H1 (cell line): ENCODE measurements at regions not wholly inside any gene's neighbourhood (a gene's known extent, or its start where the extent isn't known, plus 50 kb on each side); places are given as distances from the start of the nearest gene placed in this dataset.

Experiments used
- CTCF ChIA-PET: fragments of 300-600 bp; sonication (Branson Sonifier 250); formaldehyde crosslinking; loops from one replicate; lab custom pipeline; 2021; ENCODE audit not compliant: partially characterized antibody; lab: Charles Lee
- POLR2A ChIA-PET: fragments of 300-600 bp; sonication (Branson Sonifier 250); formaldehyde crosslinking; loops from one replicate; lab custom pipeline; 2021; ENCODE audit warnings: inconsistent platforms; ENCODE audit not compliant: partially characterized antibody; lab: Charles Lee
- DNase-seq, 2 experiments: peaks; one replicate each; pipeline versions ENCODE4 v3.0.0 to v3.0.0-alpha.2; 2010 to 2022; ENCODE audit warnings: low spot score in 2 of 2, low read depth in 1 of 2, mixed read lengths in 1 of 2
- FAIRE-seq: peaks from 2 replicates; lab custom pipeline; 2011; peaks lifted over from hg19 to GRCh38; lab: Jason Lieb, UNC
- H2AFZ ChIP-seq: 2 replicates; pipeline ENCODE4 v1.8.1; 2012; ENCODE audit warnings: low read length, inconsistent platforms
- H2AK5ac ChIP-seq: 2 replicates; pipeline ENCODE4 v1.6.1; 2013; ENCODE audit warnings: low read depth, low read length
- H2BK120ac ChIP-seq: replicated peaks from 2 replicates; pipeline ENCODE3; 2013; ENCODE audit warnings: low read depth, low read length, inconsistent platforms
- H2BK12ac ChIP-seq: 2 replicates; pipeline ENCODE4 v1.6.1; 2013; ENCODE audit warnings: low read depth, low read length
- H2BK15ac ChIP-seq: 2 replicates; pipeline ENCODE4 v1.6.1; 2013; ENCODE audit warnings: low read length
- H2BK20ac ChIP-seq: 2 replicates; pipeline ENCODE4 v1.6.1; 2013; ENCODE audit warnings: low read length
- H2BK5ac ChIP-seq: 2 replicates; pipeline ENCODE4 v1.6.1; 2013; ENCODE audit warnings: low read depth, low read length
- H3K14ac ChIP-seq: 2 replicates; pipeline ENCODE4 v1.6.1; 2013; ENCODE audit warnings: inconsistent platforms; ENCODE audit not compliant: insufficient read length
- H3K18ac ChIP-seq: 2 replicates; pipeline ENCODE4 v1.6.1; 2013; ENCODE audit warnings: low read length; ENCODE audit errors: extremely low read depth
- H3K23ac ChIP-seq: 2 replicates; pipeline ENCODE4 v1.6.1; 2013; ENCODE audit warnings: inconsistent platforms; ENCODE audit not compliant: insufficient read length
- H3K23me2 ChIP-seq: 2 replicates; pipeline ENCODE4 v1.6.1; 2013; ENCODE audit warnings: low read depth, low read length
- H3K27ac ChIP-seq: 2 replicates; pipeline ENCODE4 v1.6.1; 2011; ENCODE audit warnings: low read depth, low read length, inconsistent platforms
- H3K27me3 ChIP-seq, 4 experiments: replicated peaks in 1 of 4; 1 replicate in 1 of 4; 2 replicates in 3 of 4; pipeline versions ENCODE4 v1.6.1 to v1.8.1; 2011 to 2013; ENCODE audit warnings: low read length in 3 of 4, mild to moderate bottlenecking in 3 of 4, inconsistent platforms in 2 of 4, mixed read lengths in 2 of 4, moderate library complexity in 1 of 4; ENCODE audit not compliant: control insufficient read depth in 3 of 4, insufficient read depth in 3 of 4; ENCODE audit errors: extremely low read depth in 1 of 4
- H3K36me3 ChIP-seq, 4 experiments: 2 replicates each; pipeline versions ENCODE4 v1.6.1 to v1.8.1; 2011 to 2013; ENCODE audit warnings: mild to moderate bottlenecking in 4 of 4, low read length in 3 of 4, moderate library complexity in 2 of 4, control low read depth in 1 of 4, inconsistent platforms in 1 of 4; ENCODE audit not compliant: insufficient read depth in 4 of 4, control insufficient read depth in 2 of 4
- H3K4ac ChIP-seq: replicated peaks from 2 replicates; pipeline ENCODE3; 2013; ENCODE audit warnings: low read length, low read depth, mixed read lengths, inconsistent platforms; ENCODE audit not compliant: insufficient read length
- H3K4me1 ChIP-seq, 4 experiments: replicated peaks in 1 of 4; 1 replicate in 1 of 4; 2 replicates in 3 of 4; pipeline versions ENCODE4 v1.6.1 to v1.8.1; 2011 to 2013; ENCODE audit warnings: low read length in 3 of 4, inconsistent platforms in 2 of 4, mixed read lengths in 1 of 4; ENCODE audit not compliant: insufficient read depth in 4 of 4, control insufficient read depth in 3 of 4
- H3K4me2 ChIP-seq, 2 experiments: 2 replicates each; pipeline versions ENCODE4 v1.6.1 to v1.8.1; 2011 to 2013; ENCODE audit warnings: low read depth in 2 of 2, low read length in 2 of 2, control low read depth in 1 of 2, inconsistent platforms in 1 of 2, mild to moderate bottlenecking in 1 of 2; ENCODE audit not compliant: insufficient read depth in 1 of 2
- H3K4me3 ChIP-seq, 4 experiments: fragments of 200-600, 300-600 bp in 1 of 4; sonication (generic), shearing (Covaris generic), sonication (Bioruptor Twin) in 1 of 4; 2 replicates each; pipeline versions ENCODE4 v1.5.1 to v1.8.1; 2011 to 2016; ENCODE audit warnings: low read length in 4 of 4, low read depth in 3 of 4, control low read depth in 2 of 4, inconsistent platforms in 2 of 4, mild to moderate bottlenecking in 2 of 4, mixed read lengths in 1 of 4, moderate library complexity in 1 of 4; ENCODE audit not compliant: insufficient read depth in 2 of 4; ENCODE audit errors: extremely low read depth in 1 of 4
- H3K56ac ChIP-seq: replicated peaks from 2 replicates; pipeline ENCODE3; 2013; ENCODE audit warnings: low read depth, mild to moderate bottlenecking, mixed read lengths, low read length, inconsistent platforms; ENCODE audit not compliant: insufficient read length
- H3K79me1 ChIP-seq: 2 replicates; pipeline ENCODE4 v1.6.1; 2013; ENCODE audit warnings: low read depth, low read length, control low read depth
- H3K79me2 ChIP-seq, 2 experiments: 2 replicates each; pipeline versions ENCODE4 v1.6.1 to v1.8.1; 2012 to 2013; ENCODE audit warnings: low read length in 2 of 2, mild to moderate bottlenecking in 2 of 2, inconsistent platforms in 1 of 2; ENCODE audit not compliant: insufficient read depth in 2 of 2, control insufficient read depth in 1 of 2
- H3K9ac ChIP-seq, 4 experiments: replicated peaks in 1 of 4; 1 replicate in 1 of 4; 2 replicates in 3 of 4; pipeline versions ENCODE4 v1.6.1 to v1.8.1; 2011 to 2013; ENCODE audit warnings: low read depth in 3 of 4, low read length in 3 of 4, control low read depth in 2 of 4, mild to moderate bottlenecking in 2 of 4, moderate library complexity in 2 of 4, inconsistent platforms in 1 of 4; ENCODE audit errors: extremely low read depth in 1 of 4
- H3K9me3 ChIP-seq, 2 experiments: 2 replicates each; pipeline versions ENCODE4 v1.6.1 to v1.8.1; 2012 to 2013; ENCODE audit warnings: mild to moderate bottlenecking in 2 of 2, moderate library complexity in 2 of 2, control low read depth in 1 of 2, inconsistent platforms in 1 of 2, low read depth in 1 of 2, low read length in 1 of 2, mixed read lengths in 1 of 2; ENCODE audit not compliant: insufficient read depth in 2 of 2
- H4K20me1 ChIP-seq, 2 experiments: replicated peaks in 1 of 2; 2 replicates each; pipeline versions ENCODE3 to v1.8.1; 2011 to 2013; ENCODE audit warnings: inconsistent platforms in 2 of 2, low read length in 2 of 2, mild to moderate bottlenecking in 1 of 2; ENCODE audit not compliant: insufficient read depth in 2 of 2, control insufficient read depth in 1 of 2
- H4K5ac ChIP-seq: 2 replicates; pipeline ENCODE4 v1.6.1; 2013; ENCODE audit warnings: low read length, low read depth, mixed read lengths, inconsistent platforms; ENCODE audit not compliant: insufficient read length
- H4K8ac ChIP-seq: 2 replicates; pipeline ENCODE4 v1.8.0; 2013; ENCODE audit warnings: mild to moderate bottlenecking, moderate library complexity, low read length, inconsistent platforms; ENCODE audit not compliant: insufficient read depth; ENCODE audit errors: extremely low read depth
- H4K91ac ChIP-seq: replicated peaks from 2 replicates; pipeline ENCODE3; 2013; ENCODE audit warnings: low read length, mixed read lengths, inconsistent platforms; ENCODE audit not compliant: insufficient read length
- BCL11A ChIP-seq, 2 experiments: IDR thresholded peaks; one replicate each; pipeline ENCODE4 v1.6.1; 2011; ENCODE audit warnings: low read depth in 2 of 2, low read length in 2 of 2, mild to moderate bottlenecking in 2 of 2
- BRCA1 ChIP-seq: IDR thresholded peaks from 2 replicates; pipeline ENCODE4 v1.6.1; 2012; ENCODE audit warnings: low read depth, low read length, improper control_type of control experiment
- CBX5 ChIP-seq: fragments of 300-800, 300-1000 bp; sonication (generic); IDR thresholded peaks from 2 replicates; pipeline ENCODE4 v1.7.1; 2016; ENCODE audit warnings: antibody characterized with exemption, low read length, low read depth
- CHD1 ChIP-seq: IDR thresholded peaks from 2 replicates; pipeline ENCODE4 v1.6.1; 2012; ENCODE audit warnings: low read depth, low read length, improper control_type of control experiment
- CHD2 ChIP-seq: IDR thresholded peaks from 2 replicates; pipeline ENCODE4 v1.6.1; 2012; ENCODE audit warnings: low read length, improper control_type of control experiment
- EGR1 ChIP-seq: IDR thresholded peaks from 2 replicates; pipeline ENCODE4 v1.6.1; 2011; ENCODE audit warnings: low read depth, low read length, borderline replicate concordance
- KDM4A ChIP-seq: IDR thresholded peaks from one replicate; pipeline ENCODE4 v1.7.1; 2012; ENCODE audit warnings: low read depth, mild to moderate bottlenecking, moderate library complexity, low read length, inconsistent platforms; ENCODE audit not compliant: severe bottlenecking
- MAFK ChIP-seq: IDR thresholded peaks from 2 replicates; pipeline ENCODE4 v1.6.1; 2012; ENCODE audit warnings: low read depth, mild to moderate bottlenecking, improper control_type of control experiment, low read length
- PHF8 ChIP-seq: fragments of 200-600 bp; sonication (generic); conservative IDR thresholded peaks from 2 replicates; pipeline ENCODE4 v1.7.1; 2012; ENCODE audit warnings: low read depth, mild to moderate bottlenecking, inconsistent platforms, low read length, moderate library complexity
- RFX5 ChIP-seq: IDR thresholded peaks from 2 replicates; pipeline ENCODE4 v1.6.1; 2011; ENCODE audit warnings: low read depth, low read length, improper control_type of control experiment, borderline replicate concordance
- SIN3A ChIP-seq, 2 experiments: IDR thresholded peaks in 1 of 2; conservative IDR thresholded peaks in 1 of 2; 2 replicates each; pipeline ENCODE4 v1.6.1; 2011 to 2012; ENCODE audit warnings: low read length in 2 of 2, improper control_type of control experiment in 1 of 2, low read depth in 1 of 2, mild to moderate bottlenecking in 1 of 2
- SIRT6 ChIP-seq: IDR thresholded peaks from one replicate; pipeline ENCODE4 v1.7.1; 2012; ENCODE audit warnings: low read length, inconsistent platforms
- SP2 ChIP-seq: IDR thresholded peaks from 2 replicates; pipeline ENCODE4 v1.6.1; 2012; ENCODE audit warnings: mild to moderate bottlenecking, low read length, inconsistent platforms
- TAF7 ChIP-seq: optimal IDR thresholded peaks from 2 replicates; pipeline ENCODE3; 2011; ENCODE audit warnings: low read depth, mild to moderate bottlenecking, inconsistent platforms, low read length, moderate library complexity, borderline replicate concordance
- WGBS, 2 experiments: shearing (Covaris generic) in 1 of 2; methylation state at CpG; one replicate each; pipeline versions ENCODE4 v1.1.6 to v1.1.7; 2013 to 2015; ENCODE audit warnings: low lambda C conversion rate in 2 of 2, mixed read lengths in 2 of 2, inconsistent platforms in 1 of 2, low coverage in 1 of 2, missing lambda C conversion rate in 1 of 2; ENCODE audit not compliant: insufficient replicate concordance in 2 of 2, insufficient coverage in 1 of 2, insufficient read length in 1 of 2; ENCODE audit errors: extremely low coverage in 1 of 2, missing lambda C conversion rate in 1 of 2; 5-methylcytosine and 5-hydroxymethylcytosine counted together
- TF ChIP-seq, protein P1 (sequence below): IDR thresholded peaks from 2 replicates; pipeline ENCODE4 v1.6.1; 2011; ENCODE audit warnings: low read depth, mild to moderate bottlenecking, low read length; ENCODE audit not compliant: insufficient read depth

DNA sequence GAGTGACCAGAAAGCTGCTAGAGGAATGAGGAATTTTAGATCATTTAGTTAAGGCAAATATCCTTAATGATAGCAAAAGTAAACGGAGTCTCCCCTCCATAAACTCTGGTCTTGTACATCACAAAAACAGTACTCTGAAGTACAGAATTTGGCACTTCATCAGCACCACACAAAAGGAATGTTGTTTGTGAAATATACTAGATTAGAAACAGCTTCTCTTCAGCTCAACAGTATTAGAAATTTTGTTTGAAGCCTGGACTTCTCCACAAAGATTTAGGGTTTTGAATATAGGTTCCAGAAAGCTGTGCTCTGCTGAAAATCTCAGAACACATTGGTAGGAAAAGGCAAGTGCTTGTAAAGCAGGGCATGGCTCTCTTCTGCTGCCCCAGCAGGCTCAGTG lies 135.1 kb upstream of the PTGFR start:
- Histone ChIP-seq H3K23me2 (peaks cover 1% of the 10 kb centered on the region; the same call in 1 of the 2 replicates), H3K4me3 (no peak overlapping the region), H3K9ac (no peak overlapping the region), H2BK12ac (no peak overlapping the region), H3K23ac (no peak overlapping the region), H4K8ac (no peak overlapping the region), H3K27me3 (no peaks in the 10 kb centered on the region), H4K5ac (no peak overlapping the region), H2AK5ac (no peak overlapping the region), H4K91ac (no peak overlapping the region), H3K4me1 (no peaks in the 10 kb centered on the region), H4K20me1 (no peaks in the 10 kb centered on the region), H3K18ac (no peak overlapping the region), H3K79me2 (no peaks in the 10 kb centered on the region), H3K56ac (no peak overlapping the region), H3K79me1 (no peaks in the 10 kb centered on the region), H3K27ac (no peak overlapping the region), H2AFZ (no peak overlapping the region), H2BK120ac (no peak overlapping the region), H2BK5ac (no peak overlapping the region), H3K14ac (no peak overlapping the region), H3K4me2 (no peak overlapping the region), H2BK20ac (no peak overlapping the region), H3K4ac (no peak overlapping the region), H3K9me3 (no peaks in the 10 kb centered on the region), H3K36me3 (no peaks in the 10 kb centered on the region), H2BK15ac (no peak overlapping the region)
- CTCF ChIA-PET: interaction anchor here (1.1 to 1.3 kb wide), 6 partner anchors 10 to 210 kb away, joined by 3 to 5 read pairs (median 4); no protein-coding TSS in a partner anchor
- DNase-seq: no peak
- FAIRE-seq: no peak
- POLR2A ChIA-PET: no interaction called here
- 100% methylated on average over 1 of the region's 1 CpG; no CpG with 5 or more reads in 1 of the 2 experiments for WGBS, 2 experiments
- no peak for TF ChIP-seq PHF8
- no peak for TF ChIP-seq SIN3A (conservative IDR thresholded peaks at IDR 0.05 in 1 of 2, IDR thresholded peaks at IDR 0.05 in 1 of 2; ENCODE audit: low read depth in 1 of 2, low read length in 2 of 2)
- TF ChIP-seq RFX5: no peak
- TF ChIP-seq BCL11A (IDR thresholded peaks at IDR 0.05; ENCODE audit: low read depth in 2 of 2, low read length in 2 of 2): no peak
- TF ChIP-seq, protein P1, sequence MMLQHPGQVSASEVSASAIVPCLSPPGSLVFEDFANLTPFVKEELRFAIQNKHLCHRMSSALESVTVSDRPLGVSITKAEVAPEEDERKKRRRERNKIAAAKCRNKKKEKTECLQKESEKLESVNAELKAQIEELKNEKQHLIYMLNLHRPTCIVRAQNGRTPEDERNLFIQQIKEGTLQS: no peak
- TF ChIP-seq CHD2: no peak
- no peak for TF ChIP-seq KDM4A
- TF ChIP-seq SP2: no peak
- TF ChIP-seq SIRT6: no peak
- TF ChIP-seq MAFK: no peak
- TF ChIP-seq EGR1: no peak
- no peak for TF ChIP-seq BRCA1
- no peak for TF ChIP-seq TAF7
- TF ChIP-seq CBX5: no peak
- TF ChIP-seq CHD1: no peak
